ENCODE measurements at regions not wholly inside any gene's neighbourhood (a gene's known extent, or its start where the extent isn't known, plus 50 kb on each side); places are given as distances from the start of the nearest gene placed in this dataset.

DNA sequence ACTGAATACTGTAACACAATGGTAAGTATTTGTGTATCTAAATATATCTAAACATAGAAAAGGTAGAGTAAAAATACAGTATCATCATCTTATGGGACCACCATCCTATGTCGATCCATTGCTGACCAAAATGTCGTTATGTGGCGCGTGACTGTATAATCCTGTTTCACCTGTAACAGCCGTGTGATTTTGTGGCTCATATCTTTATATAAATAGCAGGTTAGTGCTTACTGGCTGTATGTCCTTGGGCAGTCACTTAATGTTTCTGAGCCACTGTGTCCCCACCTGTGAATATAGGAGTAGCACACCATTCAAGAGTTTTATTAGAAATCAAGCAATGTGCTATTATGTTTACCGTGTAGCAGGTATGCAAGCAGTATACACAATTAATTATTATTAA is 226.2 kb upstream of the FAT1 start:
- TF ChIP-seq EP300 (IDR thresholded peaks at IDR 0.05; ENCODE audit: borderline replicate concordance in 1 of 2, low read depth in 2 of 2, low read length in 2 of 2) (no peak), TAF1 (IDR thresholded peaks at IDR 0.05; ENCODE audit: low read depth, low read length) (no peak)

Measured in H1 (cell line).